ENCODE measurements at regions not wholly inside any gene's neighbourhood (a gene's known extent, or its start where the extent isn't known, plus 50 kb on each side); places are given as distances from the start of the nearest gene placed in this dataset.

DNA sequence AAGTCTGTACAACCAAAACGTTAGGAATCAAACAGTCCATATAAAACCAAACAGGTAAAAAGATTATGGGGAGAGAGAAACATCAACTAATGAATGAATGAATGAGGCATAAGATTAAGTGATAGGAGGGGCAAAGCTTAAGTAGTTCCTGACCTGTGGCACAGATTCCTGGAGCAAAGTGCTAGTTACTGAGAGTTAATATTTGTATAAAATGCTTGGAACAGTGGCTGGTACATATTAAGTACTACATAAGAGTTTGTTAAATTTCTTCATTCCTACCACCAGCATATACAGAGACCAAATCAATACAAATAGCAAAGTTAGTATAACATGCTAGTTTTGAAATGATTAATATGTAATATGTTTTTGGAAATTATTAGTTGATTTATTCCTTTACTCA, 363.7 kb downstream of the ADAM29 start:
- Histone ChIP-seq H3K4me3 (replicated peaks in 1 of 3) (no peak overlapping the region), H3K36me3 (no peaks in the 10 kb centered on the region), H3K4me1 (no peaks in the 10 kb centered on the region), H3K9me3 (no peaks in the 10 kb centered on the region), H3K27ac (no peak overlapping the region), H3K27me3 (no peaks in the 10 kb centered on the region)
- no peak for DNase-seq
- 66% methylated on average over 1 of the region's 1 CpG for WGBS, 2 donors
- TF ChIP-seq, protein P1, sequence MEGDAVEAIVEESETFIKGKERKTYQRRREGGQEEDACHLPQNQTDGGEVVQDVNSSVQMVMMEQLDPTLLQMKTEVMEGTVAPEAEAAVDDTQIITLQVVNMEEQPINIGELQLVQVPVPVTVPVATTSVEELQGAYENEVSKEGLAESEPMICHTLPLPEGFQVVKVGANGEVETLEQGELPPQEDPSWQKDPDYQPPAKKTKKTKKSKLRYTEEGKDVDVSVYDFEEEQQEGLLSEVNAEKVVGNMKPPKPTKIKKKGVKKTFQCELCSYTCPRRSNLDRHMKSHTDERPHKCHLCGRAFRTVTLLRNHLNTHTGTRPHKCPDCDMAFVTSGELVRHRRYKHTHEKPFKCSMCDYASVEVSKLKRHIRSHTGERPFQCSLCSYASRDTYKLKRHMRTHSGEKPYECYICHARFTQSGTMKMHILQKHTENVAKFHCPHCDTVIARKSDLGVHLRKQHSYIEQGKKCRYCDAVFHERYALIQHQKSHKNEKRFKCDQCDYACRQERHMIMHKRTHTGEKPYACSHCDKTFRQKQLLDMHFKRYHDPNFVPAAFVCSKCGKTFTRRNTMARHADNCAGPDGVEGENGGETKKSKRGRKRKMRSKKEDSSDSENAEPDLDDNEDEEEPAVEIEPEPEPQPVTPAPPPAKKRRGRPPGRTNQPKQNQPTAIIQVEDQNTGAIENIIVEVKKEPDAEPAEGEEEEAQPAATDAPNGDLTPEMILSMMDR (IDR thresholded peaks at IDR 0.05): no peak
- no peak for TF ChIP-seq POLR2A (IDR thresholded peaks at IDR 0.05)
- intact Hi-C loops (cut with DNase I): no loop called here

- WGBS, 2 donors: 93 to 95% methylated on average over 9 of the region's 9 CpGs
- H3K27me3 ChIP-seq: no peaks in the 10 kb centered on the region
- H3K9me3 ChIP-seq: no peaks in the 10 kb centered on the region
- H3K36me3 ChIP-seq: no peaks in the 10 kb centered on the region
- no peak overlapping the region for H3K27ac ChIP-seq
- H3K4me3 ChIP-seq (replicated peaks in 1 of 3): no peak overlapping the region
- TF ChIP-seq POLR2A (IDR thresholded peaks at IDR 0.05): no peak
- TF ChIP-seq, protein P1 (IDR thresholded peaks at IDR 0.05): no peak
- H3K4me1 ChIP-seq: no peaks in the 10 kb centered on the region
- intact Hi-C loops (cut with DNase I): no loop called here
- no peak for DNase-seq
These were observed 364.2 kb downstream of the ADAM29 start for GRCh38 chr4:175282407-175282806.

GRCh38 chr4:175290401-175290800, 372.2 kb downstream of the ADAM29 start:
- Histone ChIP-seq H3K27ac (no peak overlapping the region), H3K9me3 (no peaks in the 10 kb centered on the region), H3K36me3 (no peaks in the 10 kb centered on the region), H3K27me3 (no peaks in the 10 kb centered on the region), H3K4me3 (replicated peaks in 1 of 3) (no peak overlapping the region), H3K4me1 (no peaks in the 10 kb centered on the region)
- TF ChIP-seq, protein P1 (IDR thresholded peaks at IDR 0.05): no peak
- no peak for TF ChIP-seq POLR2A (IDR thresholded peaks at IDR 0.05)
- WGBS, 2 donors: 55 to 63% methylated on average over 3 of the region's 3 CpGs
- intact Hi-C loops (cut with DNase I): no loop called here
- no peak for DNase-seq

GRCh38 chr4:175297965-175298565, 379.9 kb downstream of the ADAM29 start:
- DNase-seq: no peak
- Histone ChIP-seq H3K4me3 (replicated peaks in 1 of 3) (no peak overlapping the region), H3K27ac (no peak overlapping the region), H3K9me3 (no peaks in the 10 kb centered on the region), H3K27me3 (no peaks in the 10 kb centered on the region), H3K4me1 (no peaks in the 10 kb centered on the region), H3K36me3 (no peaks in the 10 kb centered on the region)
- intact Hi-C loops (cut with DNase I): no loop called here
- WGBS, 2 donors: 81 to 85% methylated on average over 2 of the region's 2 CpGs
- TF ChIP-seq, protein P1 (IDR thresholded peaks at IDR 0.05): no peak
- TF ChIP-seq POLR2A (IDR thresholded peaks at IDR 0.05): no peak

GRCh38 chr4:175306436-175306835, 388.3 kb downstream of the ADAM29 start:
- intact Hi-C loops (cut with DNase I): no loop called here
- DNase-seq: no peak
- Histone ChIP-seq H3K27me3 (no peaks in the 10 kb centered on the region), H3K27ac (no peak overlapping the region), H3K9me3 (no peaks in the 10 kb centered on the region), H3K36me3 (no peaks in the 10 kb centered on the region), H3K4me3 (replicated peaks in 1 of 3) (no peak overlapping the region), H3K4me1 (no peaks in the 10 kb centered on the region)
- TF ChIP-seq, protein P1 (IDR thresholded peaks at IDR 0.05): no peak
- TF ChIP-seq POLR2A (IDR thresholded peaks at IDR 0.05): no peak

All from thyroid gland (tissue), 4 donors.